ENCODE measurements at regions not wholly inside any gene's neighbourhood (a gene's known extent, or its start where the extent isn't known, plus 50 kb on each side); places are given as distances from the start of the nearest gene placed in this dataset.

DNA sequence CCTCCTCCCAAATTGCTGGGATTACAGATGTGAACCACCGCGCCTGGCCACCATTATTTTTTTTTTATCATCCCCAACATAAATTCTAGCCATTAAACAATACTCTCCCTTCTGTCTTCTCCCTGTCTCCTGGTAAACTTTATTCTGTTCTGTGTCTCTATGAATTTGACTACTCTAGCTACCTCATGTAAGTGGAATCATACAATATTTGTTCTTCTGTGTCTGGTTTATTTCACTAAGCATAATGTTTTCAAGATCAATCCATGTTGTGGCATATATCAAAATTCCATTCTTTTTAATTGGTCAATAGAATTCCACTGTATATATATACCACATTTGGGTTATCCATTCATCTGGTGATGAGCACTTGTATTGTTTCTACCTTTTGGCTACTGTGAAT is 71.6 kb downstream of the MCFD2 start:
- TF ChIP-seq, protein P1, sequence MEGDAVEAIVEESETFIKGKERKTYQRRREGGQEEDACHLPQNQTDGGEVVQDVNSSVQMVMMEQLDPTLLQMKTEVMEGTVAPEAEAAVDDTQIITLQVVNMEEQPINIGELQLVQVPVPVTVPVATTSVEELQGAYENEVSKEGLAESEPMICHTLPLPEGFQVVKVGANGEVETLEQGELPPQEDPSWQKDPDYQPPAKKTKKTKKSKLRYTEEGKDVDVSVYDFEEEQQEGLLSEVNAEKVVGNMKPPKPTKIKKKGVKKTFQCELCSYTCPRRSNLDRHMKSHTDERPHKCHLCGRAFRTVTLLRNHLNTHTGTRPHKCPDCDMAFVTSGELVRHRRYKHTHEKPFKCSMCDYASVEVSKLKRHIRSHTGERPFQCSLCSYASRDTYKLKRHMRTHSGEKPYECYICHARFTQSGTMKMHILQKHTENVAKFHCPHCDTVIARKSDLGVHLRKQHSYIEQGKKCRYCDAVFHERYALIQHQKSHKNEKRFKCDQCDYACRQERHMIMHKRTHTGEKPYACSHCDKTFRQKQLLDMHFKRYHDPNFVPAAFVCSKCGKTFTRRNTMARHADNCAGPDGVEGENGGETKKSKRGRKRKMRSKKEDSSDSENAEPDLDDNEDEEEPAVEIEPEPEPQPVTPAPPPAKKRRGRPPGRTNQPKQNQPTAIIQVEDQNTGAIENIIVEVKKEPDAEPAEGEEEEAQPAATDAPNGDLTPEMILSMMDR (IDR thresholded peaks at IDR 0.05): no peak
- no peak for TF ChIP-seq POLR2A (IDR thresholded peaks at IDR 0.05)
